H1 (cell line): ENCODE measurements at regions not wholly inside any gene's neighbourhood (a gene's known extent, or its start where the extent isn't known, plus 50 kb on each side); places are given as distances from the start of the nearest gene placed in this dataset.

Source experiments
- BACH1 ChIP-seq: IDR thresholded peaks from 2 replicates; pipeline ENCODE4 v1.6.1; 2012; ENCODE audit warnings: low read length, improper control_type of control experiment
- CHD1 ChIP-seq: IDR thresholded peaks from 2 replicates; pipeline ENCODE4 v1.6.1; 2012; ENCODE audit warnings: low read depth, low read length, improper control_type of control experiment
- KDM1A ChIP-seq: fragments of 200-600, 300-600 bp; sonication (generic); IDR thresholded peaks from 2 replicates; pipeline ENCODE4 v1.7.1; 2016; ENCODE audit warnings: mild to moderate bottlenecking, low read length, borderline replicate concordance
- TEAD4 ChIP-seq: IDR thresholded peaks from 2 replicates; pipeline ENCODE4 v1.6.1; 2012; ENCODE audit warnings: low read depth, low read length, inconsistent platforms, mixed read lengths

- TF ChIP-seq CHD1: no peak
- TF ChIP-seq KDM1A: no peak
- TF ChIP-seq BACH1: no peak
- no peak for TF ChIP-seq TEAD4
These were observed 171.6 kb upstream of the RAI2 start (continued) for GRCh38 chrX:18032486-18033221.
